OCI-LY3 (cell line): ENCODE measurements at regions not wholly inside any gene's neighbourhood (a gene's known extent, or its start where the extent isn't known, plus 50 kb on each side); places are given as distances from the start of the nearest gene placed in this dataset.

ENCODE experiments used
- H2AFZ ChIP-seq: fragments of 200-600, 300-600 bp; shearing (Covaris generic); 2 replicates; pipeline ENCODE4 v1.6.0; 2014; ENCODE audit warnings: antibody characterized with exemption, low read depth, low read length
- H3K27ac ChIP-seq: fragments of 200-600, 300-600 bp; sonication (generic); 2 replicates; pipeline ENCODE4 v1.5.1; 2014; ENCODE audit warnings: mild to moderate bottlenecking, low read length, moderate library complexity, mixed read lengths
- H3K27me3 ChIP-seq: fragments of 200-600, 300-600 bp; sonication (generic); 2 replicates; pipeline ENCODE4 v1.6.1; 2014; ENCODE audit warnings: low read depth, low read length, mixed read lengths
- H3K36me3 ChIP-seq: fragments of 200-600, 300-600 bp; sonication (generic); replicated peaks from 2 replicates; pipeline ENCODE3; 2014; ENCODE audit warnings: low read depth, low read length, mixed read lengths
- H3K4me1 ChIP-seq: fragments of 300-600, 200-600 bp; sonication (generic); 2 replicates; pipeline ENCODE4 v1.6.1; 2014; ENCODE audit warnings: low read length, mixed read lengths
- H3K4me2 ChIP-seq: fragments of 200-600, 300-600 bp; sonication (generic); 2 replicates; pipeline ENCODE4 v1.6.1; 2014; ENCODE audit warnings: low read length, mixed read lengths
- H3K4me3 ChIP-seq: fragments of 300-600, 200-600 bp; sonication (generic); 2 replicates; pipeline ENCODE4 v1.5.1; 2014; ENCODE audit warnings: antibody characterized with exemption, mild to moderate bottlenecking, low read length, moderate library complexity
- H3K79me2 ChIP-seq: fragments of 300-600, 200-600 bp; shearing (Covaris generic); 2 replicates; pipeline ENCODE4 v1.6.1; 2014; ENCODE audit warnings: mild to moderate bottlenecking, low read length, mixed read lengths
- H3K9ac ChIP-seq: fragments of 300-600, 200-600 bp; shearing (Covaris generic); 2 replicates; pipeline ENCODE4 v1.6.0; 2014; ENCODE audit warnings: mild to moderate bottlenecking, low read length, moderate library complexity
- H3K9me3 ChIP-seq: fragments of 200-600, 300-600 bp; shearing (Covaris generic); 2 replicates; pipeline ENCODE4 v1.6.1; 2014; ENCODE audit warnings: low read length, mixed read lengths; ENCODE audit not compliant: insufficient read depth
- H4K20me1 ChIP-seq: fragments of 200-600, 300-600 bp; sonication (generic); 2 replicates; pipeline ENCODE4 v1.6.1; 2016; ENCODE audit warnings: low read length, mixed read lengths; ENCODE audit not compliant: insufficient read depth
- EZH2phosphoT487 ChIP-seq: fragments of 200-600 bp; shearing (Covaris generic); IDR thresholded peaks from 2 replicates; pipeline ENCODE4 v1.6.1; 2018; ENCODE audit warnings: antibody characterized with exemption, mixed run types, low read depth
- TF ChIP-seq, protein P1 (sequence below): fragments of 200-600, 300-600 bp; sonication (generic); IDR thresholded peaks from 2 replicates; pipeline ENCODE4 v1.5.1; 2014; ENCODE audit warnings: antibody characterized with exemption, low read length, low read depth

- TF ChIP-seq, protein P1, sequence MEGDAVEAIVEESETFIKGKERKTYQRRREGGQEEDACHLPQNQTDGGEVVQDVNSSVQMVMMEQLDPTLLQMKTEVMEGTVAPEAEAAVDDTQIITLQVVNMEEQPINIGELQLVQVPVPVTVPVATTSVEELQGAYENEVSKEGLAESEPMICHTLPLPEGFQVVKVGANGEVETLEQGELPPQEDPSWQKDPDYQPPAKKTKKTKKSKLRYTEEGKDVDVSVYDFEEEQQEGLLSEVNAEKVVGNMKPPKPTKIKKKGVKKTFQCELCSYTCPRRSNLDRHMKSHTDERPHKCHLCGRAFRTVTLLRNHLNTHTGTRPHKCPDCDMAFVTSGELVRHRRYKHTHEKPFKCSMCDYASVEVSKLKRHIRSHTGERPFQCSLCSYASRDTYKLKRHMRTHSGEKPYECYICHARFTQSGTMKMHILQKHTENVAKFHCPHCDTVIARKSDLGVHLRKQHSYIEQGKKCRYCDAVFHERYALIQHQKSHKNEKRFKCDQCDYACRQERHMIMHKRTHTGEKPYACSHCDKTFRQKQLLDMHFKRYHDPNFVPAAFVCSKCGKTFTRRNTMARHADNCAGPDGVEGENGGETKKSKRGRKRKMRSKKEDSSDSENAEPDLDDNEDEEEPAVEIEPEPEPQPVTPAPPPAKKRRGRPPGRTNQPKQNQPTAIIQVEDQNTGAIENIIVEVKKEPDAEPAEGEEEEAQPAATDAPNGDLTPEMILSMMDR: no peak
- no peak for TF ChIP-seq EZH2phosphoT487
- no peak overlapping the region for H3K9ac ChIP-seq
- no peaks in the 10 kb centered on the region for H3K36me3 ChIP-seq
- H3K27ac ChIP-seq: no peak overlapping the region
- no peaks in the 10 kb centered on the region for H3K9me3 ChIP-seq
- no peak overlapping the region for H2AFZ ChIP-seq
- no peaks in the 10 kb centered on the region for H3K79me2 ChIP-seq
- H4K20me1 ChIP-seq: no peaks in the 10 kb centered on the region
- no peak overlapping the region for H3K4me2 ChIP-seq
- H3K4me3 ChIP-seq: no peak overlapping the region
- no peaks in the 10 kb centered on the region for H3K4me1 ChIP-seq
- H3K27me3 ChIP-seq: no peaks in the 10 kb centered on the region
Observed at GRCh38 chr18:5756823-5757222, 138.5 kb downstream of the TMEM200C start.

- Histone ChIP-seq H2AFZ (no peak overlapping the region), H3K9ac (no peak overlapping the region), H3K36me3 (no peaks in the 10 kb centered on the region), H3K9me3 (no peaks in the 10 kb centered on the region), H3K79me2 (no peaks in the 10 kb centered on the region), H3K27ac (no peak overlapping the region), H4K20me1 (no peaks in the 10 kb centered on the region), H3K4me2 (no peak overlapping the region), H3K4me3 (no peak overlapping the region), H3K27me3 (no peaks in the 10 kb centered on the region), H3K4me1 (no peaks in the 10 kb centered on the region)
- TF ChIP-seq, protein P1: no peak
- TF ChIP-seq EZH2phosphoT487: no peak
Observed at GRCh38 chr18:5747678-5748077, 147.6 kb downstream of the TMEM200C start.

- Histone ChIP-seq H3K27me3 (no peaks in the 10 kb centered on the region), H3K9me3 (no peaks in the 10 kb centered on the region), H3K4me3 (no peak overlapping the region), H3K36me3 (no peaks in the 10 kb centered on the region), H2AFZ (no peak overlapping the region), H3K4me1 (no peaks in the 10 kb centered on the region), H3K79me2 (no peaks in the 10 kb centered on the region), H3K4me2 (no peak overlapping the region), H3K27ac (no peak overlapping the region), H4K20me1 (no peaks in the 10 kb centered on the region), H3K9ac (no peak overlapping the region)
- no peak for TF ChIP-seq EZH2phosphoT487
- TF ChIP-seq, protein P1: no peak
Observed at GRCh38 chr18:5746844-5747243, 148.5 kb downstream of the TMEM200C start.

DNA sequence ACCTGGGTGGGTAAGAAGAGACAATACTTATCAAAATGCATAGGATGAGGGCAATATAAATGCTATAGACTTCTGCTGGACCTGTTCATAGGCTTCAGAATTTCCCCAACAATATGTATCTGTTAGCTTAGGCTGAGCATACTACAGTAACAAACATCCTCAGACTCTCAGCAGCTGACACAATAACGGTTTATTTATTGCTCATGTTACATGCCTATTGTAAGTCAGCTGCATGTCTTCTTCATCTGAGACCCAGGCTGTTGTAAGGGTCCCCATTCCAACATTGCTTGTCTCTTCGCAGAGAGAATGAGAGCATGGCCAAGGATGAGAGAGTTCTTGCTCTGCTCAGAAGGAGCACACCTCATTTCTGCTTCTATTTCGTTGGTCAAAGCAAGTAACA lies 150.7 kb downstream of the TMEM200C start:
- H3K36me3 ChIP-seq: no peaks in the 10 kb centered on the region
- no peak overlapping the region for H3K9ac ChIP-seq
- no peak overlapping the region for H3K4me3 ChIP-seq
- TF ChIP-seq EZH2phosphoT487: no peak
- TF ChIP-seq, protein P1: no peak
- no peaks in the 10 kb centered on the region for H3K27me3 ChIP-seq
- H3K4me2 ChIP-seq: no peak overlapping the region
- no peaks in the 10 kb centered on the region for H3K4me1 ChIP-seq
- no peaks in the 10 kb centered on the region for H4K20me1 ChIP-seq
- H3K27ac ChIP-seq: no peak overlapping the region
- no peaks in the 10 kb centered on the region for H3K9me3 ChIP-seq
- no peaks in the 10 kb centered on the region for H3K79me2 ChIP-seq
- H2AFZ ChIP-seq: no peak overlapping the region
